ENCODE measurements at regions not wholly inside any gene's neighbourhood (a gene's known extent, or its start where the extent isn't known, plus 50 kb on each side); places are given as distances from the start of the nearest gene placed in this dataset.

- TF ChIP-seq, protein P1, sequence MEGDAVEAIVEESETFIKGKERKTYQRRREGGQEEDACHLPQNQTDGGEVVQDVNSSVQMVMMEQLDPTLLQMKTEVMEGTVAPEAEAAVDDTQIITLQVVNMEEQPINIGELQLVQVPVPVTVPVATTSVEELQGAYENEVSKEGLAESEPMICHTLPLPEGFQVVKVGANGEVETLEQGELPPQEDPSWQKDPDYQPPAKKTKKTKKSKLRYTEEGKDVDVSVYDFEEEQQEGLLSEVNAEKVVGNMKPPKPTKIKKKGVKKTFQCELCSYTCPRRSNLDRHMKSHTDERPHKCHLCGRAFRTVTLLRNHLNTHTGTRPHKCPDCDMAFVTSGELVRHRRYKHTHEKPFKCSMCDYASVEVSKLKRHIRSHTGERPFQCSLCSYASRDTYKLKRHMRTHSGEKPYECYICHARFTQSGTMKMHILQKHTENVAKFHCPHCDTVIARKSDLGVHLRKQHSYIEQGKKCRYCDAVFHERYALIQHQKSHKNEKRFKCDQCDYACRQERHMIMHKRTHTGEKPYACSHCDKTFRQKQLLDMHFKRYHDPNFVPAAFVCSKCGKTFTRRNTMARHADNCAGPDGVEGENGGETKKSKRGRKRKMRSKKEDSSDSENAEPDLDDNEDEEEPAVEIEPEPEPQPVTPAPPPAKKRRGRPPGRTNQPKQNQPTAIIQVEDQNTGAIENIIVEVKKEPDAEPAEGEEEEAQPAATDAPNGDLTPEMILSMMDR (IDR thresholded peaks at IDR 0.05; ENCODE audit: low read depth, low read length): no peak
- DNase-seq: no peak
- Histone ChIP-seq H3K27ac (no peak overlapping the region), H3K27me3 (ENCODE audit: insufficient read depth, low read depth, severe bottlenecking) (peaks cover 62% of the 10 kb centered on the region), H3K9me3 (ENCODE audit: severe bottlenecking) (no peaks in the 10 kb centered on the region), H3K4me3 (ENCODE audit: low read depth, low read length) (no peak overlapping the region), H3K36me3 (no peaks in the 10 kb centered on the region)
Observed at GRCh38 chr14:97657609-97658008, 860.4 kb downstream of the VRK1 start.

DNA sequence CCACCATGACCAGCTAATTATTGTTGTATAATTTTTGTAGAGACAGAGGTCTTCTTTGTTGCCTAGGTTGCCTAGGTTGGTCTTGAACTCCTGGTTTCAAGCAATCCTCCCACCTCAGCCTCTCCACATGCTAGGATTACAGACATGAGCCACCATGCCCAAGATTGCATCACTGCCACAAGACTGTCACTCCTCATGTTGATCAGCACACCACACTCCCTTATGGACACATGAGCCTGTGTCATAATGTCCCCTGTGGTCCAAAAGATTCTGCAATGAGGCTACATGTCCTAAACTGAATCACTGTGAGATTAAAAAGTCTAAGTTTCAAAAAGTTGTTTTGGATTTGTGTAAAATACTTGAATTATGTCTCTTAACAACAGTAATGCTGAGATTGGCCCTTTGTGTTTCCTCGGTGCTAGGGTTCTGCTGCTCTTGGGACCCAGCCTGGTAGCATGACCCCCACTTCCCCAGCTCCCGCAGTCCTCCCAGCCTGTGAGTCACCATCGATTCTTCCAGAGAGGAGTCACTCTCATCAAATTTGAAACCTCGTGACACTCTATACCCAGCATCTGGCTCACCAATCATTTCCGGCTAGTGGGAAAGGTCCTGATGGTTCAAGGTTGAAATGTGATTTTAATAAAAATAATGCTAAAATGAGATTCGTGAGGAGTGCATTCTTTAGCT lies 890.9 kb downstream of the VRK1 start:
- H3K36me3 ChIP-seq: no peaks in the 10 kb centered on the region
- no peak overlapping the region for H3K27ac ChIP-seq
- no peak overlapping the region for H3K4me3 ChIP-seq (ENCODE audit: low read depth, low read length)
- peaks cover 50% of the 10 kb centered on the region for H3K27me3 ChIP-seq (ENCODE audit: insufficient read depth, low read depth, severe bottlenecking)
- no peaks in the 10 kb centered on the region for H3K9me3 ChIP-seq (ENCODE audit: severe bottlenecking)
- TF ChIP-seq, protein P1 (IDR thresholded peaks at IDR 0.05; ENCODE audit: low read depth, low read length): no peak
- no peak for DNase-seq

GRCh38 chr14:97688631-97689336 lies 891.6 kb downstream of the VRK1 start:
- TF ChIP-seq, protein P1 (IDR thresholded peaks at IDR 0.05; ENCODE audit: low read depth, low read length): no peak
- no peak overlapping the region for H3K4me3 ChIP-seq (ENCODE audit: low read depth, low read length)
- no peaks in the 10 kb centered on the region for H3K9me3 ChIP-seq (ENCODE audit: severe bottlenecking)
- no peak for DNase-seq
- peaks cover 50% of the 10 kb centered on the region for H3K27me3 ChIP-seq (ENCODE audit: insufficient read depth, low read depth, severe bottlenecking)
- H3K27ac ChIP-seq: no peak overlapping the region
- no peaks in the 10 kb centered on the region for H3K36me3 ChIP-seq

GRCh38 chr14:97692084-97692483 lies 894.9 kb downstream of the VRK1 start:
- no peaks in the 10 kb centered on the region for H3K36me3 ChIP-seq
- H3K27ac ChIP-seq: no peak overlapping the region
- peaks cover 47% of the 10 kb centered on the region for H3K27me3 ChIP-seq (ENCODE audit: insufficient read depth, low read depth, severe bottlenecking)
- H3K4me3 ChIP-seq (ENCODE audit: low read depth, low read length): no peak overlapping the region
- no peak for DNase-seq
- TF ChIP-seq, protein P1 (IDR thresholded peaks at IDR 0.05; ENCODE audit: low read depth, low read length): no peak
- no peaks in the 10 kb centered on the region for H3K9me3 ChIP-seq (ENCODE audit: severe bottlenecking)

GRCh38 chr14:97695456-97695981 lies 898.3 kb downstream of the VRK1 start:
- H3K27ac ChIP-seq: no peak overlapping the region
- no peaks in the 10 kb centered on the region for H3K36me3 ChIP-seq
- H3K27me3 ChIP-seq (ENCODE audit: insufficient read depth, low read depth, severe bottlenecking): peaks cover 55% of the 10 kb centered on the region
- DNase-seq: no peak
- H3K9me3 ChIP-seq (ENCODE audit: severe bottlenecking): no peaks in the 10 kb centered on the region
- H3K4me3 ChIP-seq (ENCODE audit: low read depth, low read length): no peak overlapping the region
- TF ChIP-seq, protein P1 (IDR thresholded peaks at IDR 0.05; ENCODE audit: low read depth, low read length): no peak
